Fibroblast of lung (primary cell): ENCODE measurements at regions not wholly inside any gene's neighbourhood (a gene's known extent, or its start where the extent isn't known, plus 50 kb on each side); places are given as distances from the start of the nearest gene placed in this dataset.

Experiments
- DNase-seq, 2 donors: peaks; one replicate each; pipeline versions ENCODE4 v3.0.0 to v3.0.0-alpha.2; 2010; ENCODE audit warnings: low read depth in 2 of 2
- H2AFZ ChIP-seq: 2 replicates; pipeline ENCODE4 v1.5.1; 2012; ENCODE audit warnings: low read length, control low read depth, inconsistent platforms
- H3K27ac ChIP-seq: 2 replicates; pipeline ENCODE4 v1.5.1; 2011; ENCODE audit warnings: low read length, control low read depth; ENCODE audit not compliant: insufficient read depth
- H3K27me3 ChIP-seq: 2 replicates; pipeline ENCODE4 v1.5.1; 2011; ENCODE audit warnings: mild to moderate bottlenecking, low read length; ENCODE audit not compliant: control insufficient read depth, insufficient read depth
- H3K36me3 ChIP-seq: 2 replicates; pipeline ENCODE4 v1.5.1; 2011; ENCODE audit warnings: low read length; ENCODE audit not compliant: control insufficient read depth, insufficient read depth
- H3K4me1 ChIP-seq: 2 replicates; pipeline ENCODE4 v1.5.1; 2011; ENCODE audit warnings: low read length; ENCODE audit not compliant: control insufficient read depth, insufficient read depth; ENCODE audit errors: extremely low read depth
- H3K4me2 ChIP-seq: 2 replicates; pipeline ENCODE4 v1.5.1; 2011; ENCODE audit warnings: low read length, control low read depth; ENCODE audit not compliant: insufficient read depth; ENCODE audit errors: extremely low read depth
- H3K4me3 ChIP-seq, 4 experiments: fragments of 200-600 bp in 1 of 4; sonication (generic) in 1 of 4; replicated peaks in 1 of 4; 2 replicates each; pipeline ENCODE4 v1.5.1; 2011 to 2016; ENCODE audit warnings: low read length in 4 of 4, low read depth in 3 of 4, mild to moderate bottlenecking in 3 of 4, control low read depth in 2 of 4, inconsistent platforms in 1 of 4, mixed read lengths in 1 of 4; ENCODE audit not compliant: insufficient read depth in 1 of 4; ENCODE audit errors: control extremely low read depth in 1 of 4
- H3K79me2 ChIP-seq: 2 replicates; pipeline ENCODE4 v1.5.1; 2012; ENCODE audit warnings: mild to moderate bottlenecking, low read length, inconsistent platforms; ENCODE audit not compliant: control insufficient read depth, insufficient read depth
- H3K9ac ChIP-seq: 2 replicates; pipeline ENCODE4 v1.5.1; 2011; ENCODE audit warnings: mild to moderate bottlenecking, low read length, control low read depth; ENCODE audit not compliant: insufficient read depth
- H3K9me3 ChIP-seq: 2 replicates; pipeline ENCODE4 v1.5.1; 2012; ENCODE audit warnings: low read depth, low read length; ENCODE audit not compliant: control insufficient read depth, insufficient read depth
- H4K20me1 ChIP-seq: 2 replicates; pipeline ENCODE4 v1.5.1; 2011; ENCODE audit warnings: low read length; ENCODE audit not compliant: control insufficient read depth, insufficient read depth; ENCODE audit errors: extremely low read depth
- EZH2 ChIP-seq: IDR thresholded peaks from 2 replicates; pipeline ENCODE4 v1.5.1; 2012; ENCODE audit warnings: low read length, control low read depth, mild to moderate bottlenecking; ENCODE audit errors: missing control alignments
- TF ChIP-seq, protein P1 (sequence below), 2 donors: IDR thresholded peaks in 1 of 2; conservative IDR thresholded peaks in 1 of 2; 1 replicate in 1 of 2; 2 replicates in 1 of 2; pipeline ENCODE4 v1.5.1; 2011 to 2012; ENCODE audit warnings: low read length in 2 of 2, control low read depth in 1 of 2, inconsistent platforms in 1 of 2, low read depth in 1 of 2, mild to moderate bottlenecking in 1 of 2

GRCh38 chr4:3847211-3847940 is 81.2 kb downstream of the ADRA2C start:
- DNase-seq: no peak
- Histone ChIP-seq H3K27me3 (no peaks in the 10 kb centered on the region), H3K27ac (no peak overlapping the region), H4K20me1 (no peaks in the 10 kb centered on the region), H3K4me2 (no peak overlapping the region), H3K9me3 (no peaks in the 10 kb centered on the region), H3K9ac (no peak overlapping the region), H3K79me2 (no peaks in the 10 kb centered on the region), H2AFZ (no peak overlapping the region), H3K36me3 (no peaks in the 10 kb centered on the region), H3K4me1 (no peaks in the 10 kb centered on the region), H3K4me3 (no peak overlapping the region)
- no peak for TF ChIP-seq EZH2

DNA sequence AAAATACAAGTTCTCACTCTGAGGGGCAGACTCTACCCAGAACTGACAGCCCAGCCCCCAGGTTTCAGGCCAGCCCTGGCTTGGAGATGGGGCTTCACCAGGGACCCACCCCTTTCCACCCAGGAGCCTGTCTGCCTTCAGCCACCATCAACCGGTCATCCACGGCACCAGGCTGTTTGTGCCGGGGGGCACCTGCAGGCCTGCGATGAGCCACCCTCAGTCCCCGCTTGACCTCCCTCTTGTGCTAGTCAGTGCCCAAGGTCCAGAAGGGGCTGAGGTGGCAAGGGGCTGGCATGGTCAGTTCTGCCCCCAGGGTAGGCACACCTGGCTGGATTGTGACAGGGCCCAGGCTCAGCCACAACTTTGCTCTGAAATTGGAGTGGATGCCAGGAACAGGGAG is 82.1 kb downstream of the ADRA2C start:
- H3K36me3 ChIP-seq: no peaks in the 10 kb centered on the region

GRCh38 chr4:3849140-3849539 is 83.0 kb downstream of the ADRA2C start:
- Histone ChIP-seq H3K27ac (no peak overlapping the region), H3K9ac (no peak overlapping the region), H3K9me3 (no peaks in the 10 kb centered on the region), H3K36me3 (no peaks in the 10 kb centered on the region), H3K4me3 (no peak overlapping the region), H3K79me2 (no peaks in the 10 kb centered on the region), H3K27me3 (no peaks in the 10 kb centered on the region), H2AFZ (no peak overlapping the region), H3K4me1 (no peaks in the 10 kb centered on the region), H3K4me2 (no peak overlapping the region), H4K20me1 (no peaks in the 10 kb centered on the region)
- DNase-seq: no peak
- TF ChIP-seq, protein P1, sequence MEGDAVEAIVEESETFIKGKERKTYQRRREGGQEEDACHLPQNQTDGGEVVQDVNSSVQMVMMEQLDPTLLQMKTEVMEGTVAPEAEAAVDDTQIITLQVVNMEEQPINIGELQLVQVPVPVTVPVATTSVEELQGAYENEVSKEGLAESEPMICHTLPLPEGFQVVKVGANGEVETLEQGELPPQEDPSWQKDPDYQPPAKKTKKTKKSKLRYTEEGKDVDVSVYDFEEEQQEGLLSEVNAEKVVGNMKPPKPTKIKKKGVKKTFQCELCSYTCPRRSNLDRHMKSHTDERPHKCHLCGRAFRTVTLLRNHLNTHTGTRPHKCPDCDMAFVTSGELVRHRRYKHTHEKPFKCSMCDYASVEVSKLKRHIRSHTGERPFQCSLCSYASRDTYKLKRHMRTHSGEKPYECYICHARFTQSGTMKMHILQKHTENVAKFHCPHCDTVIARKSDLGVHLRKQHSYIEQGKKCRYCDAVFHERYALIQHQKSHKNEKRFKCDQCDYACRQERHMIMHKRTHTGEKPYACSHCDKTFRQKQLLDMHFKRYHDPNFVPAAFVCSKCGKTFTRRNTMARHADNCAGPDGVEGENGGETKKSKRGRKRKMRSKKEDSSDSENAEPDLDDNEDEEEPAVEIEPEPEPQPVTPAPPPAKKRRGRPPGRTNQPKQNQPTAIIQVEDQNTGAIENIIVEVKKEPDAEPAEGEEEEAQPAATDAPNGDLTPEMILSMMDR (conservative IDR thresholded peaks at IDR 0.05 in 1 of 2, IDR thresholded peaks at IDR 0.05 in 1 of 2; ENCODE audit: low read depth in 1 of 2, low read length in 2 of 2): no peak
- no peak for TF ChIP-seq EZH2

More for the DNA sequence above, 82.1 kb downstream of the ADRA2C start:
- DNase-seq: no peak
- Histone ChIP-seq H4K20me1 (no peaks in the 10 kb centered on the region), H3K4me1 (no peaks in the 10 kb centered on the region), H3K79me2 (no peaks in the 10 kb centered on the region), H2AFZ (no peak overlapping the region), H3K9ac (no peak overlapping the region), H3K27ac (no peak overlapping the region), H3K9me3 (no peaks in the 10 kb centered on the region), H3K4me3 (no peak overlapping the region), H3K27me3 (no peaks in the 10 kb centered on the region), H3K4me2 (no peak overlapping the region)
- TF ChIP-seq EZH2: no peak
- TF ChIP-seq, protein P1 (conservative IDR thresholded peaks at IDR 0.05 in 1 of 2, IDR thresholded peaks at IDR 0.05 in 1 of 2; ENCODE audit: low read depth in 1 of 2, low read length in 2 of 2): no peak
